Osteocyte (in vitro differentiated cells): ENCODE measurements at regions not wholly inside any gene's neighbourhood (a gene's known extent, or its start where the extent isn't known, plus 50 kb on each side); places are given as distances from the start of the nearest gene placed in this dataset.

ENCODE experiments used
- DNase-seq: peaks from one replicate; pipeline ENCODE4 v3.0.0; 2021; ENCODE audit warnings: mixed read lengths; ENCODE audit not compliant: unreplicated experiment; ENCODE audit errors: extremely low spot score
- H3K27ac Mint-ChIP-seq: one replicate; pipeline ENCODE4 v1.8.0; 2021; ENCODE audit warnings: mild to moderate bottlenecking, mixed read lengths; ENCODE audit not compliant: unreplicated experiment
- H3K27me3 Mint-ChIP-seq: one replicate; pipeline ENCODE4 v1.8.0; 2021; ENCODE audit warnings: mixed read lengths; ENCODE audit not compliant: unreplicated experiment
- H3K36me3 Mint-ChIP-seq: one replicate; pipeline ENCODE4 v1.8.0; 2021; ENCODE audit warnings: mixed read lengths; ENCODE audit not compliant: unreplicated experiment
- H3K4me1 Mint-ChIP-seq: one replicate; pipeline ENCODE4 v1.8.0; 2021; ENCODE audit warnings: mixed read lengths; ENCODE audit not compliant: unreplicated experiment
- H3K4me3 Mint-ChIP-seq: one replicate; pipeline ENCODE4 v1.8.0; 2021; ENCODE audit warnings: mild to moderate bottlenecking, moderate library complexity, mixed read lengths; ENCODE audit not compliant: unreplicated experiment
- H3K9me3 Mint-ChIP-seq: one replicate; pipeline ENCODE4 v1.8.0; 2021; ENCODE audit warnings: mixed read lengths; ENCODE audit not compliant: unreplicated experiment
- TF ChIP-seq, protein P1 (sequence below): fragments of 200-600 bp; sonication (generic); IDR thresholded peaks from 2 replicates; pipeline ENCODE4 v1.5.0; 2021; ENCODE audit warnings: antibody characterized with exemption, mild to moderate bottlenecking, moderate library complexity

DNA sequence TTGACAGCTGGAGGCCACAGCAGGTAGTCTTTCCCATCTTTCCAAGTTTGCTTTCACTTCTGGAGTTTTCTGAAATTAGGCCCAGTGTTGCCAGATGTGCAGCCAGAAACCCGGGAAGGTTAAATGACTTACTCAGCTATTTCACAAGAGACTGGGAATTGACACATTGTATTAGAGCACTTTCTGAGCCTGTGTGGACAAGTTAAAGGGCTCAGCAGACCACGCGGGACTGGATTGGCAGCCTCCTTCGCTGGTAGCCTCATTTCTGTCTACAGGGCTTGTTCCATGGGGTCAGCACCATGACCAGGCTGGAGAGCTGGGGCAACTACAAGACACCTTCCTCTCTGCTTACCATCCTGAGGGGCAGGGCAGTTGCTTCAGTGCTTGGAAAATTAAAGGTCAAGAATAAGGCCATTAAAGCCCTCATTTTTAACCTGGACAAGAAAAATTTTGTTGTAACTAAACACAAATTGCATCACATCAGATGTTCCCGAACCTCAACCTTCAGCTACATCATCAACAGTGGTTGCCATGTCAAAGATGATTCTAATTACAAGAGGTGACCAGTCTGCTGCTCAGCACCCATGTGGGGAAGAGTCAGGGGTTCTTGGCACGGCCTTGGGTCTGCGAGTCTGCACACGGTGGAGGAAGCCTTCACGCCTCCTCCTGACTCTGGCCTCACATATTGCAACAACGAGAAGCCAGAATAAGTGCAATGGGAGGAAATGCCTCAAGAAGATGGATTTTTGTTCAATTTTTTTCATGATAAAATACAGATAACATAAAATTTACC is 279.5 kb upstream of the RAB6C start:
- Mint-ChIP-seq H3K27ac (no peak overlapping the region), H3K4me1 (no peaks in the 10 kb centered on the region), H3K36me3 (no peaks in the 10 kb centered on the region), H3K4me3 (no peak overlapping the region), H3K9me3 (peaks cover 23% of the 10 kb centered on the region), H3K27me3 (no peaks in the 10 kb centered on the region)
- DNase-seq, result no peak
- TF ChIP-seq, protein P1, sequence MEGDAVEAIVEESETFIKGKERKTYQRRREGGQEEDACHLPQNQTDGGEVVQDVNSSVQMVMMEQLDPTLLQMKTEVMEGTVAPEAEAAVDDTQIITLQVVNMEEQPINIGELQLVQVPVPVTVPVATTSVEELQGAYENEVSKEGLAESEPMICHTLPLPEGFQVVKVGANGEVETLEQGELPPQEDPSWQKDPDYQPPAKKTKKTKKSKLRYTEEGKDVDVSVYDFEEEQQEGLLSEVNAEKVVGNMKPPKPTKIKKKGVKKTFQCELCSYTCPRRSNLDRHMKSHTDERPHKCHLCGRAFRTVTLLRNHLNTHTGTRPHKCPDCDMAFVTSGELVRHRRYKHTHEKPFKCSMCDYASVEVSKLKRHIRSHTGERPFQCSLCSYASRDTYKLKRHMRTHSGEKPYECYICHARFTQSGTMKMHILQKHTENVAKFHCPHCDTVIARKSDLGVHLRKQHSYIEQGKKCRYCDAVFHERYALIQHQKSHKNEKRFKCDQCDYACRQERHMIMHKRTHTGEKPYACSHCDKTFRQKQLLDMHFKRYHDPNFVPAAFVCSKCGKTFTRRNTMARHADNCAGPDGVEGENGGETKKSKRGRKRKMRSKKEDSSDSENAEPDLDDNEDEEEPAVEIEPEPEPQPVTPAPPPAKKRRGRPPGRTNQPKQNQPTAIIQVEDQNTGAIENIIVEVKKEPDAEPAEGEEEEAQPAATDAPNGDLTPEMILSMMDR, result no peak

DNA sequence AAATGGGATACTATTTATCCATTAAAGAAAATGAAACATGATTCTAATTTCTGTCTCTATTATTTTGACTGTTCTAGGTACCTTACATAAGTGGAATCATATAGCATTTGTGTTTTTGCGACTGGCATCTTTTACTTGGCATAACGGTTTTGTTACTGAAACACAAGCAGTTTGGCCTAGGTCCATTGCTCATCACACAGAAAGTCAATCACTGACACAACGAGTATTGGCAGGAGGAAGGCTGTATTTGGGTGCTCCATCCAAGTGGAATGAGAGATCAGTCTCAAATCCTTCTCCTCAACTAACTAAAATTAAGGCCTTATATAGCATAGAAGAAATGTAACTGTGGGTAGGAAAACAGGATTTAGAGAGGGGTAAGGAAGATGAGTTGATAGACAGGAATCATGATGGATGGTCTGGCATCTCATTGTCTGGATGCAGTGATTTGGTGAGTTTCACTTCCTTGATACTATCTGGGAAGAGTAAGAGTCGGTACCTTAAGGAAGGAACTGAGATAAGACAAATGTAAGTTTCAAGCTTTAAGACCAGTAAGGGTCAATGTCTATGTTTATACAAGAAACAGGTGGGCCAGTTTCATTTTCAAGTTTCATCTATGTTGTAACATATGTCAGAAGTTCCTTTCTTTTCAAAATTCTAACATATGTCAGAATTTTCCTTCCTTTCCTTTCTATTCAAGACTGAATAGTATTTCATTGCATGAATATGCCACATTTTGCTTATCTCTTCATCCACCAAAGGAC is 276.9 kb upstream of the RAB6C start:
- Mint-ChIP-seq H3K27me3 (no peaks in the 10 kb centered on the region), H3K4me3 (no peak overlapping the region), H3K27ac (no peak overlapping the region), H3K36me3 (no peaks in the 10 kb centered on the region), H3K9me3 (peaks cover 24% of the 10 kb centered on the region), H3K4me1 (no peaks in the 10 kb centered on the region)
- TF ChIP-seq, protein P1, result no peak
- DNase-seq, result no peak

DNA sequence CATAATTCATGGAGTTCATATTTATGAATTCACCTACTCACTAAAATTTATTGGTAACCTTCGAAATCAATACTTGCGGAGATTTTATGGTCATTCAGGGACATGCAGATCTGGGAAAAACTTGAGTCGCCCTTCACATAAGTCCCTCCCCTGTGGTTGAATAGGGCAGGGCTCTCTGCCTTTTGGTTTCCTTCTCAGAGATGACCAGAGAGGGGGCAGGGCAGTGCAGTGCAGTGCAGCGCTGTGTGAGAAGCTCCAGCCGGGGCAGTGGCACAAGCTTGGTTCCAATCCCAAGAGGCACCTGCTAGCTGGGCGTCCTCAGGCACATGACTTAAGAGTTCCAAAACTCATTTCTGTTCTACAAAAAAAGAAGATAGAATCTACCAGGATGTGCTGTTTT is 274.4 kb upstream of the RAB6C start:
- no peak overlapping the region for H3K4me3 Mint-ChIP-seq
- no peaks in the 10 kb centered on the region for H3K27me3 Mint-ChIP-seq
- DNase-seq, result peak; percentile 59
- no peaks in the 10 kb centered on the region for H3K36me3 Mint-ChIP-seq
- no peaks in the 10 kb centered on the region for H3K4me1 Mint-ChIP-seq
- TF ChIP-seq, protein P1, result no peak
- H3K27ac Mint-ChIP-seq, result no peak overlapping the region
- H3K9me3 Mint-ChIP-seq, result peaks cover 16% of the 10 kb centered on the region

GRCh38 chr2:129707800-129708199 is 271.7 kb upstream of the RAB6C start:
- no peaks in the 10 kb centered on the region for H3K4me1 Mint-ChIP-seq

More at GRCh38 chr2:129707800-129708199, 271.7 kb upstream of the RAB6C start:
- Mint-ChIP-seq H3K4me3 (no peak overlapping the region), H3K27me3 (no peaks in the 10 kb centered on the region), H3K27ac (no peak overlapping the region), H3K36me3 (no peaks in the 10 kb centered on the region), H3K9me3 (peaks cover 10% of the 10 kb centered on the region)
- peak; percentile 63 for DNase-seq
- TF ChIP-seq, protein P1, result no peak
